T-cell (primary cell): ENCODE measurements at regions not wholly inside any gene's neighbourhood (a gene's known extent, or its start where the extent isn't known, plus 50 kb on each side); places are given as distances from the start of the nearest gene placed in this dataset.

Experiments used
- ATAC-seq, 4 experiments: fragments of 200-7000 bp in 3 of 4; fragments of 150-1000 bp in 1 of 4; cut with Tn5 transposase; replicated peaks in 1 of 4; 1 replicate in 3 of 4; 2 replicates in 1 of 4; pipeline ENCODE4 v1.10.0; 2021; ENCODE audit warnings: moderate library complexity in 3 of 4, mild to moderate bottlenecking in 2 of 4, moderate number of reproducible peaks in 1 of 4
- CTCF ChIA-PET, 2 donors: fragments of 300-600 bp; sonication (Branson Sonifier 250); formaldehyde crosslinking; loops; one replicate each; lab custom pipeline; 2022; ENCODE audit warnings: antibody characterized with exemption in 2 of 2; lab: Charles Lee
- POLR2A ChIA-PET, 2 donors: fragments of 300-600 bp; sonication (Branson Sonifier 250); formaldehyde crosslinking; loops; one replicate each; lab custom pipeline; 2022; ENCODE audit warnings: antibody characterized with exemption in 2 of 2; lab: Charles Lee
- DNase-seq, 35 experiments: peaks; one replicate each; pipeline versions ENCODE4 v3.0.0 to v3.0.0-alpha.2; 2013 to 2023
- H3K27ac ChIP-seq: one replicate; pipeline ENCODE4 v1.5.1; 2013; ENCODE audit warnings: low read length
- H3K27me3 ChIP-seq, 2 experiments: replicated peaks in 1 of 2; 1 replicate in 1 of 2; 2 replicates in 1 of 2; pipeline versions ENCODE4 v1.6.1 to v1.7.0; 2013; ENCODE audit warnings: low read length in 1 of 2, mixed read lengths in 1 of 2; ENCODE audit not compliant: control insufficient read depth in 2 of 2, insufficient read depth in 2 of 2; ENCODE audit errors: extremely low read depth in 1 of 2
- H3K36me3 ChIP-seq, 2 donors: 1 replicate in 1 of 2; 2 replicates in 1 of 2; pipeline versions ENCODE4 v1.6.1 to v1.7.0; 2013; ENCODE audit warnings: low read length in 1 of 2; ENCODE audit not compliant: control insufficient read depth in 2 of 2, insufficient read depth in 1 of 2; ENCODE audit errors: extremely low read depth in 1 of 2
- H3K4me1 ChIP-seq, 2 experiments: 1 replicate in 1 of 2; 2 replicates in 1 of 2; pipeline versions ENCODE4 v1.6.1 to v1.7.0; 2013; ENCODE audit warnings: low read length in 2 of 2, mixed read lengths in 1 of 2; ENCODE audit not compliant: insufficient read depth in 2 of 2, control insufficient read depth in 1 of 2; ENCODE audit errors: extremely low read depth in 1 of 2
- H3K4me3 ChIP-seq, 2 donors: 1 replicate in 1 of 2; 2 replicates in 1 of 2; pipeline versions ENCODE4 v1.5.1 to v1.7.0; 2013; ENCODE audit warnings: mild to moderate bottlenecking in 2 of 2, low read length in 1 of 2, moderate library complexity in 1 of 2; ENCODE audit not compliant: control insufficient read depth in 1 of 2; ENCODE audit errors: extremely low read depth in 1 of 2
- H3K9me3 ChIP-seq: 2 replicates; pipeline ENCODE4 v1.7.0; 2013
- H3K27ac Mint-ChIP-seq, 2 donors: one replicate each; pipeline ENCODE4 v1.8.0; 2020 to 2021; ENCODE audit warnings: mild to moderate bottlenecking in 2 of 2, mixed read lengths in 2 of 2
- H3K27me3 Mint-ChIP-seq, 2 donors: one replicate each; pipeline ENCODE4 v1.8.0; 2021 to 2022; ENCODE audit warnings: mixed read lengths in 2 of 2
- H3K36me3 Mint-ChIP-seq: one replicate; pipeline ENCODE4 v1.8.0; 2021; ENCODE audit warnings: mixed read lengths
- H3K4me1 Mint-ChIP-seq, 3 donors: one replicate each; pipeline ENCODE4 v1.8.0; 2020 to 2022; ENCODE audit warnings: mixed read lengths in 3 of 3, mild to moderate bottlenecking in 1 of 3
- H3K4me3 Mint-ChIP-seq, 3 donors: one replicate each; pipeline ENCODE4 v1.8.0; 2020 to 2022; ENCODE audit warnings: mild to moderate bottlenecking in 3 of 3, mixed read lengths in 3 of 3, moderate library complexity in 3 of 3
- H3K9me3 Mint-ChIP-seq, 3 donors: one replicate each; pipeline ENCODE4 v1.8.0; 2020 to 2022; ENCODE audit warnings: mixed read lengths in 3 of 3
- WGBS: methylation state at CpG from one replicate; pipeline ENCODE4 v1.1.5; 2013; ENCODE audit warnings: missing lambda C conversion rate; ENCODE audit not compliant: insufficient coverage; 5-methylcytosine and 5-hydroxymethylcytosine counted together

- DNase-seq (no peak), ATAC-seq (no peak)
- POLR2A ChIA-PET, result no interaction called here
- Histone ChIP-seq H3K4me1 (no peaks in the 10 kb centered on the region), H3K4me3 (no peak overlapping the region), H3K27ac (no peak overlapping the region), H3K9me3 (no peaks in the 10 kb centered on the region), H3K27me3 (no peaks in the 10 kb centered on the region), H3K36me3 (no peaks in the 10 kb centered on the region)
- 71% methylated on average over 1 of the region's 2 CpGs for WGBS
- H3K27me3 Mint-ChIP-seq, result no peaks in the 10 kb centered on the region
- H3K9me3 Mint-ChIP-seq, result peaks cover 0 to 8% (median 0%) of the 10 kb centered on the region in 3 donors
- H3K4me3 Mint-ChIP-seq, result no peak overlapping the region
- H3K36me3 Mint-ChIP-seq, result no peaks in the 10 kb centered on the region
- CTCF ChIA-PET, result no interaction called here
- no peaks in the 10 kb centered on the region for H3K4me1 Mint-ChIP-seq
- no peak overlapping the region for H3K27ac Mint-ChIP-seq
Measured at GRCh38 chr4:41394481-41394894, 137.8 kb downstream of the UCHL1 start.

GRCh38 chr4:41396214-41396613 lies 139.5 kb downstream of the UCHL1 start:
- Histone ChIP-seq H3K27me3 (no peaks in the 10 kb centered on the region), H3K9me3 (no peaks in the 10 kb centered on the region), H3K4me3 (no peak overlapping the region), H3K4me1 (no peaks in the 10 kb centered on the region), H3K36me3 (no peaks in the 10 kb centered on the region), H3K27ac (no peak overlapping the region)
- no peaks in the 10 kb centered on the region for H3K27me3 Mint-ChIP-seq
- no peak for ATAC-seq
- no peak overlapping the region for H3K4me3 Mint-ChIP-seq
- ChIA-PET CTCF (no interaction called here), POLR2A (no interaction called here)
- WGBS, result 90% methylated on average over 2 of the region's 2 CpGs
- no peaks in the 10 kb centered on the region for H3K4me1 Mint-ChIP-seq
- DNase-seq, result no peak
- H3K27ac Mint-ChIP-seq, result no peak overlapping the region
- H3K9me3 Mint-ChIP-seq, result peaks cover 0 to 4% (median 0%) of the 10 kb centered on the region in 3 donors
- no peaks in the 10 kb centered on the region for H3K36me3 Mint-ChIP-seq

- no peak for DNase-seq
- ATAC-seq, result no peak
- H3K36me3 Mint-ChIP-seq, result no peaks in the 10 kb centered on the region
- H3K27ac ChIP-seq, result no peak overlapping the region
- H3K4me1 ChIP-seq, result no peaks in the 10 kb centered on the region
- H3K4me3 Mint-ChIP-seq, result no peak overlapping the region
- no peak overlapping the region for H3K27ac Mint-ChIP-seq
- ChIA-PET CTCF (no interaction called here), POLR2A (no interaction called here)
- WGBS, result 86% methylated on average over 1 of the region's 2 CpGs
- H3K4me3 ChIP-seq, result no peak overlapping the region
- H3K27me3 ChIP-seq, result no peaks in the 10 kb centered on the region
- no peaks in the 10 kb centered on the region for H3K27me3 Mint-ChIP-seq
- no peaks in the 10 kb centered on the region for H3K36me3 ChIP-seq
- H3K9me3 ChIP-seq, result no peaks in the 10 kb centered on the region
- peaks cover 0 to 4% (median 0%) of the 10 kb centered on the region in 3 donors for H3K9me3 Mint-ChIP-seq
- H3K4me1 Mint-ChIP-seq, result no peaks in the 10 kb centered on the region
Measured at GRCh38 chr4:41396869-41397268, 140.1 kb downstream of the UCHL1 start.

GRCh38 chr4:41399231-41399630 lies 138.7 kb upstream of the LIMCH1 start:
- POLR2A ChIA-PET, result no interaction called here
- H3K9me3 ChIP-seq, result no peaks in the 10 kb centered on the region
- H3K9me3 Mint-ChIP-seq, result no peaks in the 10 kb centered on the region
- no peak overlapping the region for H3K27ac ChIP-seq
- H3K27ac Mint-ChIP-seq, result no peak overlapping the region
- no peaks in the 10 kb centered on the region for H3K27me3 Mint-ChIP-seq
- no peak overlapping the region for H3K4me3 ChIP-seq
- DNase-seq, result no peak
- whole genome bisulfite sequencing, result no CpG with 5 or more reads among the region's 1 CpG
- H3K4me3 Mint-ChIP-seq, result no peak overlapping the region
- no peak for ATAC-seq
- no peaks in the 10 kb centered on the region for H3K36me3 ChIP-seq
- CTCF ChIA-PET, result no interaction called here
- H3K4me1 Mint-ChIP-seq, result no peaks in the 10 kb centered on the region
- no peaks in the 10 kb centered on the region for H3K4me1 ChIP-seq
- H3K36me3 Mint-ChIP-seq, result no peaks in the 10 kb centered on the region
- H3K27me3 ChIP-seq, result no peaks in the 10 kb centered on the region

GRCh38 chr4:41400296-41400695 lies 137.7 kb upstream of the LIMCH1 start:
- POLR2A ChIA-PET, result no interaction called here
- Histone ChIP-seq H3K27ac (no peak overlapping the region), H3K27me3 (no peaks in the 10 kb centered on the region), H3K9me3 (no peaks in the 10 kb centered on the region), H3K4me1 (no peaks in the 10 kb centered on the region), H3K36me3 (no peaks in the 10 kb centered on the region), H3K4me3 (no peak overlapping the region)
- CTCF ChIA-PET, result no interaction called here
- Mint-ChIP-seq H3K4me3 (no peak overlapping the region), H3K9me3 (no peaks in the 10 kb centered on the region), H3K36me3 (no peaks in the 10 kb centered on the region), H3K27ac (no peak overlapping the region), H3K4me1 (no peaks in the 10 kb centered on the region), H3K27me3 (no peaks in the 10 kb centered on the region)
- WGBS, result no CpG with 5 or more reads among the region's 2 CpGs
- ATAC-seq, result no peak
- no peak for DNase-seq

- no peaks in the 10 kb centered on the region for H3K36me3 ChIP-seq
- WGBS, result 100% methylated on average over 2 of the region's 4 CpGs
- Mint-ChIP-seq H3K9me3 (no peaks in the 10 kb centered on the region), H3K27ac (no peak overlapping the region), H3K4me3 (no peak overlapping the region), H3K27me3 (peaks cover 0 to 1% of the 10 kb centered on the region in 2 donors), H3K36me3 (no peaks in the 10 kb centered on the region), H3K4me1 (no peaks in the 10 kb centered on the region)
- no peaks in the 10 kb centered on the region for H3K4me1 ChIP-seq
- ATAC-seq, result no peak
- DNase-seq, result no peak
- ChIA-PET POLR2A (no interaction called here), CTCF (no interaction called here)
- H3K27ac ChIP-seq, result no peak overlapping the region
- H3K4me3 ChIP-seq, result no peak overlapping the region
- no peaks in the 10 kb centered on the region for H3K9me3 ChIP-seq
- H3K27me3 ChIP-seq, result peaks cover 0 to 2% of the 10 kb centered on the region in 2 experiments
Measured at GRCh38 chr4:41405464-41406112, 132.4 kb upstream of the LIMCH1 start.

GRCh38 chr4:41406113-41406516 lies 131.8 kb upstream of the LIMCH1 start:
- H3K36me3 Mint-ChIP-seq, result no peaks in the 10 kb centered on the region
- peaks cover 0 to 4% of the 10 kb centered on the region in 2 experiments for H3K27me3 ChIP-seq
- H3K4me3 ChIP-seq, result no peak overlapping the region
- no peak overlapping the region for H3K27ac ChIP-seq
- no CpG with 5 or more reads among the region's 1 CpG for WGBS
- H3K27ac Mint-ChIP-seq, result no peak overlapping the region
- ATAC-seq (no peak), DNase-seq (no peak)
- H3K4me1 Mint-ChIP-seq, result no peaks in the 10 kb centered on the region
- H3K27me3 Mint-ChIP-seq, result peaks cover 4 to 5% of the 10 kb centered on the region in 2 donors
- no peak overlapping the region for H3K4me3 Mint-ChIP-seq
- H3K9me3 ChIP-seq, result no peaks in the 10 kb centered on the region
- no peaks in the 10 kb centered on the region for H3K4me1 ChIP-seq
- peaks cover 0 to 4% (median 0%) of the 10 kb centered on the region in 3 donors for H3K9me3 Mint-ChIP-seq
- H3K36me3 ChIP-seq, result no peaks in the 10 kb centered on the region
- ChIA-PET POLR2A (no interaction called here), CTCF (no interaction called here)
